Tibial artery (tissue), 4 donors: ENCODE measurements at regions not wholly inside any gene's neighbourhood (a gene's known extent, or its start where the extent isn't known, plus 50 kb on each side); places are given as distances from the start of the nearest gene placed in this dataset.

ENCODE experiments used
- DNase-seq, 2 donors: peaks; one replicate each; pipeline ENCODE4 v3.0.0-alpha.2; 2019
- H3K27ac ChIP-seq, 2 donors: fragments of 200-600 bp; sonication (generic) in 1 of 2; 1 replicate in 1 of 2; 2 replicates in 1 of 2; pipeline ENCODE4 v1.5.1; 2018 to 2019; ENCODE audit warnings: mild to moderate bottlenecking in 1 of 2
- H3K27me3 ChIP-seq, 2 donors: fragments of 200-600 bp; sonication (generic) in 1 of 2; one replicate each; pipeline versions ENCODE4 v1.5.1 to v1.6.0; 2016 to 2019
- H3K36me3 ChIP-seq, 3 donors: fragments of 200-600 bp; sonication (generic) in 2 of 3; one replicate each; pipeline ENCODE4 v1.5.1; 2016 to 2019; ENCODE audit warnings: mild to moderate bottlenecking in 2 of 3
- H3K4me1 ChIP-seq, 4 donors: fragments of 200-600 bp; sonication (generic) in 2 of 4; 1 replicate in 3 of 4; 2 replicates in 1 of 4; pipeline ENCODE4 v1.5.1; 2016 to 2019
- H3K4me3 ChIP-seq, 2 donors: fragments of 200-600 bp; sonication (generic) in 1 of 2; 1 replicate in 1 of 2; 2 replicates in 1 of 2; pipeline ENCODE4 v1.5.1; 2018 to 2019; ENCODE audit warnings: mild to moderate bottlenecking in 2 of 2
- H3K9me3 ChIP-seq, 3 donors: fragments of 200-600 bp; sonication (generic) in 1 of 3; one replicate each; pipeline ENCODE4 v1.5.1; 2016 to 2019
- intact Hi-C: fragments of 100-400 bp; cut with DNase I; formaldehyde crosslinking; loops from one replicate; pipeline ENCODE4 v1.15.0; 2023; ENCODE audit warnings: low total_unique reads
- TF ChIP-seq, protein P1 (sequence below), 2 experiments: fragments of 200-600 bp in 1 of 2; fragments of 450-650 bp in 1 of 2; IDR thresholded peaks; one replicate each; pipeline ENCODE4 v1.5.1; 2017 to 2019; ENCODE audit warnings: antibody characterized with exemption in 2 of 2, mild to moderate bottlenecking in 1 of 2, moderate library complexity in 1 of 2

DNA sequence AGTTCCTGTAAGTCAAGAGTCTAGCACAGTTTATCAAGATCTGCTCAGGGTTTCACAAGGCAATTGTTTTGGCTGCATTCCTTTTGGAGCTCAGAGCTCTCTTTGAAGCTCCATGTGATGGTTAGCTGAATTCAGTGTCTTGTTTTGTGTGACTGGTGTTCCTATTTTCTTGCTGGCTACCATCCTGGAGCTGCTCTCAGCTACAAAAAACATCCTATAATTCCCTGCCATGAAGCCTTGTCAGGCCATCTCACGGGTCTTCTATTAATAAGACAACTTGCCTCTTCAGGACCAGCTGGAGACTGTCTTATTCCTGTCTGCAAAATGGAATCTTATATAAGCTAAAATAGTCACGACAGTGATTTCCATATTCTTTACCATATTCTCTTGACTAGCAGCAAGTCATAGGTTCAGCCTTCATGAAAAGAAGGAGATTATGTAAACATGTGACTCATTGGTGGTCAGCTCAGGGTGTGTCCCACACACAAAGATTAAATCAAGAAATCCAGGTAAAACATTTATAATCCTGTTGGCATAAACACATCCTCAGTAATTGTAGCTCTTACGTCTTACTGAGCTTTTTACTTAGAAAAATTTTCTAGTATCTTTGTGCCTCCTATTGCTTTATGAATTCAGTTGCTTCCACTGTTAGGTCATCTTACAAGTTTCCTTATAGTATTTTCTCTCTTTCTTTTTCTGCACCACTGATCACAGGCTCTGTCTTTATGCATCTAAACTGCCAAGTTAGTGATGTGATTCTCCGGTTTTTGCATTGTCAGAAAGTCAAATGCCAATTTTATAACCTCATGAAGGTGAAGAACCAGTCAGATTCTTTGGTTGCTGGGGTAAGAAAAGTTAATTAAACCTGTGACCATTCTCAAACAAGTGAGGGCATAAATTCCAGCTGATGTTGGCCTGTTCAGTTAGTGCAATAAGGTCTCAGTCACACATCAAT, 378.5 kb upstream of the MGAT4C start:
- Histone ChIP-seq H3K27me3 (no peaks in the 10 kb centered on the region), H3K4me1 (no peaks in the 10 kb centered on the region), H3K27ac (no peak overlapping the region), H3K4me3 (no peak overlapping the region), H3K36me3 (no peaks in the 10 kb centered on the region), H3K9me3 (peaks cover 0 to 7% (median 0%) of the 10 kb centered on the region in 3 donors)
- no peak for DNase-seq
- intact Hi-C loops, result no loop called here
- TF ChIP-seq, protein P1, sequence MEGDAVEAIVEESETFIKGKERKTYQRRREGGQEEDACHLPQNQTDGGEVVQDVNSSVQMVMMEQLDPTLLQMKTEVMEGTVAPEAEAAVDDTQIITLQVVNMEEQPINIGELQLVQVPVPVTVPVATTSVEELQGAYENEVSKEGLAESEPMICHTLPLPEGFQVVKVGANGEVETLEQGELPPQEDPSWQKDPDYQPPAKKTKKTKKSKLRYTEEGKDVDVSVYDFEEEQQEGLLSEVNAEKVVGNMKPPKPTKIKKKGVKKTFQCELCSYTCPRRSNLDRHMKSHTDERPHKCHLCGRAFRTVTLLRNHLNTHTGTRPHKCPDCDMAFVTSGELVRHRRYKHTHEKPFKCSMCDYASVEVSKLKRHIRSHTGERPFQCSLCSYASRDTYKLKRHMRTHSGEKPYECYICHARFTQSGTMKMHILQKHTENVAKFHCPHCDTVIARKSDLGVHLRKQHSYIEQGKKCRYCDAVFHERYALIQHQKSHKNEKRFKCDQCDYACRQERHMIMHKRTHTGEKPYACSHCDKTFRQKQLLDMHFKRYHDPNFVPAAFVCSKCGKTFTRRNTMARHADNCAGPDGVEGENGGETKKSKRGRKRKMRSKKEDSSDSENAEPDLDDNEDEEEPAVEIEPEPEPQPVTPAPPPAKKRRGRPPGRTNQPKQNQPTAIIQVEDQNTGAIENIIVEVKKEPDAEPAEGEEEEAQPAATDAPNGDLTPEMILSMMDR (IDR thresholded peaks at IDR 0.05), result no peak

GRCh38 chr12:86627001-86627400, 370.8 kb upstream of the MGAT4C start:
- Histone ChIP-seq H3K27ac (no peak overlapping the region), H3K4me3 (no peak overlapping the region), H3K4me1 (no peaks in the 10 kb centered on the region), H3K9me3 (peaks cover 2 to 39% (median 5%) of the 10 kb centered on the region in 3 donors), H3K36me3 (no peaks in the 10 kb centered on the region), H3K27me3 (no peaks in the 10 kb centered on the region)
- DNase-seq, result no peak
- intact Hi-C loops, result loop anchor here (10.0 kb wide), 1 partner anchor 1028 kb away; no protein-coding TSS in a partner anchor
- TF ChIP-seq, protein P1 (IDR thresholded peaks at IDR 0.05), result no peak

DNA sequence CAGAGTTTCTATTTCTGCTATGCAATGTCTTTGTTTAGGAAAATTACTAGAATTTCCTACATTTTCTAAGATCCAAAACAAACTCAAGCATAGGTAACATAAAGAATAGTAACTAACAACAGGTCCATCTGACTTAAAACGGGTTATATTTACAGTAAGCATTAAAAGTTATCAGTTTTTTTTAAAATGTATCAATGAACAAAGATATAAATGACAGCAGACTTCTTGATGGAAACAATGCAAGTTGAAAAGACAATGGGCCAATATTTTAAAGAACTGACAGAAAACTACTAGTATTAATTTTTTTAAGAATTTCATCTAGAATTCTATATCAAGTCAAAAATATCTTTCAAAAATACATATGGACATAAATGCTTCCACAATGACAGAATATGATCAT, 367.1 kb upstream of the MGAT4C start:
- H3K4me1 ChIP-seq, result no peaks in the 10 kb centered on the region
- H3K27ac ChIP-seq, result no peak overlapping the region
- no peaks in the 10 kb centered on the region for H3K27me3 ChIP-seq
- intact Hi-C loops, result loop anchor here (10.0 kb wide), 1 partner anchor 1032 kb away; no protein-coding TSS in a partner anchor
- H3K36me3 ChIP-seq, result no peaks in the 10 kb centered on the region
- no peak for DNase-seq
- H3K9me3 ChIP-seq, result peaks cover 0 to 32% (median 2%) of the 10 kb centered on the region in 3 donors
- TF ChIP-seq, protein P1 (IDR thresholded peaks at IDR 0.05), result no peak
- H3K4me3 ChIP-seq, result no peak overlapping the region

- Histone ChIP-seq H3K27ac (no peak overlapping the region), H3K9me3 (peaks cover 0 to 29% (median 2%) of the 10 kb centered on the region in 3 donors), H3K4me3 (no peak overlapping the region), H3K4me1 (no peaks in the 10 kb centered on the region), H3K27me3 (no peaks in the 10 kb centered on the region), H3K36me3 (no peaks in the 10 kb centered on the region)
- DNase-seq, result no peak
- TF ChIP-seq, protein P1 (IDR thresholded peaks at IDR 0.05), result no peak
- intact Hi-C loops, result loop anchor here (10.0 kb wide), 1 partner anchor 1033 kb away; no protein-coding TSS in a partner anchor
These were observed 365.8 kb upstream of the MGAT4C start for GRCh38 chr12:86621957-86622356.

GRCh38 chr12:86613311-86613710, 357.1 kb upstream of the MGAT4C start:
- H3K4me3 ChIP-seq, result no peak overlapping the region
- no peaks in the 10 kb centered on the region for H3K36me3 ChIP-seq
- no peaks in the 10 kb centered on the region for H3K27me3 ChIP-seq
- H3K4me1 ChIP-seq, result no peaks in the 10 kb centered on the region
- TF ChIP-seq, protein P1 (IDR thresholded peaks at IDR 0.05), result no peak
- H3K9me3 ChIP-seq, result no peaks in the 10 kb centered on the region
- intact Hi-C loops, result no loop called here
- no peak overlapping the region for H3K27ac ChIP-seq
- no peak for DNase-seq
